Activated CD8-positive, alpha-beta memory T cell treated with anti-CD3 and anti-CD28 coated beads, Interleukin-2, amount 10 ng/mL, durations not matched to agents 7 days and 5 days (primary cell): ENCODE measurements at regions not wholly inside any gene's neighbourhood (a gene's known extent, or its start where the extent isn't known, plus 50 kb on each side); places are given as distances from the start of the nearest gene placed in this dataset.
"Not testable (repeated sequence)": the region's sequence is repeated elsewhere in the genome, so short reads cannot be mapped to it uniquely, and the experiment has no call there.

ENCODE experiments used
- ATAC-seq: fragments of 150-1000 bp; cut with Tn5 transposase; one replicate; pipeline ENCODE4 v1.10.0; 2021; ENCODE audit warnings: moderate library complexity
- CTCF ChIA-PET: fragments of 350-600 bp; sonication (Branson Sonifier 250); formaldehyde crosslinking; loops from one replicate; lab custom pipeline; 2021; ENCODE audit warnings: antibody characterized with exemption; lab: Charles Lee
- DNase-seq: peaks from one replicate; pipeline ENCODE4 v3.0.0-alpha.2; 2020
- H3K27ac Mint-ChIP-seq: one replicate; pipeline ENCODE4 v1.8.0; 2021; ENCODE audit warnings: mild to moderate bottlenecking, mixed read lengths
- H3K27me3 Mint-ChIP-seq: one replicate; pipeline ENCODE4 v1.8.0; 2021; ENCODE audit warnings: mixed read lengths
- H3K36me3 Mint-ChIP-seq: one replicate; pipeline ENCODE4 v1.8.0; 2021; ENCODE audit warnings: mild to moderate bottlenecking, mixed read lengths
- H3K4me1 Mint-ChIP-seq: one replicate; pipeline ENCODE4 v1.8.0; 2021; ENCODE audit warnings: mixed read lengths
- H3K4me3 Mint-ChIP-seq: one replicate; pipeline ENCODE4 v1.8.0; 2021; ENCODE audit warnings: mild to moderate bottlenecking, moderate library complexity, mixed read lengths
- H3K9me3 Mint-ChIP-seq: one replicate; pipeline ENCODE4 v1.8.0; 2022; ENCODE audit warnings: low read depth, mixed read lengths

DNA sequence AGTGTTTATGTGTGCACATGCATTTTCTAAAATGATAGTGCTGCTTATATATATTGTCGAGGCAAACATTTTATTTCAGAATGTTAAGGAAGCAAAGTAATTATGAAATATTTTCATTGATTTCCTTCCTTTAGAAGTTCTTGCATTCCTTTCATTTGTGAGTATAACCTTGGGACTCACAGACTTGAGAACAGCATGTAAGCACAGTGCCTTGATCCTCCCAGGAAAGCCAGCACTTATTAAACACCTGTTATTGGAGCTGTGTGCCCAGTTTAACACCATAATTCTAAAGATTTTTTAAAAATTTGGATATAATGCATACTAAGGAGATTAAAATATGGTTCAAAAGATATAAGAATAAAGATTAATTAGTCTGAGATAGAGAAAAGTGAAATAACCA lies 554.4 kb upstream of the FAM98A start:
- Mint-ChIP-seq H3K27ac (no peak overlapping the region), H3K9me3 (peaks cover 2% of the 10 kb centered on the region), H3K4me3 (no peak overlapping the region), H3K27me3 (no peaks in the 10 kb centered on the region), H3K4me1 (no peaks in the 10 kb centered on the region), H3K36me3 (no peaks in the 10 kb centered on the region)
- CTCF ChIA-PET: no interaction called here
- ATAC-seq: no peak
- no peak for DNase-seq

GRCh38 chr2:34147780-34148179 lies 548.7 kb upstream of the FAM98A start:
- Mint-ChIP-seq H3K4me3 (no peak overlapping the region), H3K4me1 (no peaks in the 10 kb centered on the region), H3K27me3 (no peaks in the 10 kb centered on the region), H3K27ac (no peak overlapping the region), H3K36me3 (no peaks in the 10 kb centered on the region), H3K9me3 (peaks cover 2% of the 10 kb centered on the region)
- ATAC-seq (no peak), DNase-seq (no peak)
- CTCF ChIA-PET: no interaction called here

DNA sequence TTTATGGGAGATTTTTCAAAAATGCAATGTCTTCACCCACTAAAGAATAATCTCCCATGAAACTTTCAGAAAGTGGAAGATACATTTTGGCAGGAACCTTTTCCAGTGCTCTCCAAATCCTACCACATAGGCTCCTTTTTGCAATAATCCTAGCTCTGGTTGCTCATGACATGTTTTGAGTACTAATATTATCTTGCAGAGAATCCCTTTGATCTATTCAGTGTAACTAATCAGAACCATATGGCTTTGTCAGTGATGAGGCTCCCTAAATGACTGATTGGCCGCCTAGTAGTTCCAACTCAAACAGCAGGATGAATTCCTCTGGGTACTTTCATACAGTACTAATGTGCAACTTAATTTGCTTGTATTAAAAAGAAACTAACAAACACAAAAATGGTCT lies 544.0 kb upstream of the FAM98A start:
- no peak overlapping the region for H3K4me3 Mint-ChIP-seq
- no peaks in the 10 kb centered on the region for H3K36me3 Mint-ChIP-seq
- CTCF ChIA-PET: no interaction called here
- no peaks in the 10 kb centered on the region for H3K9me3 Mint-ChIP-seq
- DNase-seq (no peak), ATAC-seq (no peak)
- H3K27me3 Mint-ChIP-seq: no peaks in the 10 kb centered on the region
- H3K4me1 Mint-ChIP-seq: no peaks in the 10 kb centered on the region
- H3K27ac Mint-ChIP-seq: no peak overlapping the region

DNA sequence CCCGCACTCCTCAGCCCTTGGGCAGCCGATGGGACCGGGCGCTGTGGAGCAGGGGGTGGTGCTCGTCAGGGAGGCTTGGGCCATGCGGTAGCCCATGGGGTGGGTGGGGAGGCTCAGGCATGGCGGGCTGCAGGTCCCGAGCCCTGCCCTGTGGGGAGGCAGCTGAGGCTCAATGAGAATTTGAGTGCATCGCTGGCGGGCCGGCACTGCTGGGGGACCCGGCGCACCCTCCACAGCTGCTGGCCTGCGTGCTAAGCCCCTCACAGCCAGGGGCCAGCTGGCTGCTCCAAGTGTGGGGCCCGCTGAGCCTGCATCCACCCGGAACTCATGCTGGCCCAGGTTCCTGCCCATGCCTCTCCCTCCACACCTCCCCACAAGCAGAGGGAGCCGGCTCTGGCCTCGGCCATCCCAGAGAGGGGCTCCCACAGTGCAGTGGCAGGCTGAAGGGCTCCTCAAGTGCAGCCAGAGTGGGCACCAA lies 543.5 kb upstream of the FAM98A start:
- H3K36me3 Mint-ChIP-seq, H3K4me1 Mint-ChIP-seq, H3K27me3 Mint-ChIP-seq, H3K4me3 Mint-ChIP-seq, CTCF ChIA-PET, DNase-seq, ATAC-seq, H3K27ac Mint-ChIP-seq, H3K9me3 Mint-ChIP-seq: not testable (repeated sequence)

DNA sequence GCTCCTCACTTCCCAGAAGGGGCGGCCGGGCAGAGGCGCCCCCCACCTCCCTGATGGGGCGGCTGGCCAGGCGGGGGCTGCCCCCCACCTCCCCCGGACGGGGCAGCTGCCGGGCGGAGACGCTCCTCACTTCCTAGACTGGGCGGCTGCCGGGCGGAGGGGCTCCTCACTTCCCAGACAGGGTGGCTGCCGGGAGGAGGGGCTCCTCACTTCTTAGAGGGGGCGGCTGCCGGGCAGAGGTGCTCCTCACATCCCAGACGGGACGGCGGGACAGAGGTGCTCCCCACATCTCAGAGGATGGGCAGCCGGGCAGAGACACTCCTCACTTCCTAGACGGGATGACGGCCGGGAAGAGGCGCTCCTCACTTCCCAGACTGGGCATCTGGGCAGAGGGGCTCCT lies 534.0 kb upstream of the FAM98A start:
- H3K36me3 Mint-ChIP-seq, ATAC-seq, DNase-seq, H3K27ac Mint-ChIP-seq, H3K9me3 Mint-ChIP-seq, H3K27me3 Mint-ChIP-seq, H3K4me3 Mint-ChIP-seq, H3K4me1 Mint-ChIP-seq, CTCF ChIA-PET: not testable (repeated sequence)

DNA sequence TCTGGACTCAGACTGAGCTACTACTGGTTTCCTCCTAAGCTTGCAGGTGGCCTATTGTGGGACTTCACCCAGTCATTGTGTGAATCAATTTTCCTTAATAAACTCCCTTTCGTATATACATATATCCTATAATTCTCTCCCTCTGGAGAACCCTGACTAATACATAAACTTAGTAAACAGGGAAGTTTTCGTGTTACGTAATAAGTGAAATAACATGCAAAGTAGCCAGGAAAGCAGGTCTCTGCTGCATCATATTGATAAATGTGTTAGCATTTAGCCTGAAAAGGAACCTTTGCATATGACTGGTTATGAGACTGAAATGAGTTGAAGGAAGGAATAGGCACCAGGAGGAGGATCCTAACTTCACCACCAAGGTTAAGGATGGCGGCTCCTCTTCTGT lies 527.2 kb upstream of the FAM98A start:
- H3K27ac Mint-ChIP-seq: no peak overlapping the region
- no peak overlapping the region for H3K4me3 Mint-ChIP-seq
- CTCF ChIA-PET: no interaction called here
- H3K4me1 Mint-ChIP-seq: no peaks in the 10 kb centered on the region
- DNase-seq (no peak), ATAC-seq (no peak)
- H3K9me3 Mint-ChIP-seq: peaks cover 9% of the 10 kb centered on the region
- H3K36me3 Mint-ChIP-seq: no peaks in the 10 kb centered on the region
- H3K27me3 Mint-ChIP-seq: no peaks in the 10 kb centered on the region

DNA sequence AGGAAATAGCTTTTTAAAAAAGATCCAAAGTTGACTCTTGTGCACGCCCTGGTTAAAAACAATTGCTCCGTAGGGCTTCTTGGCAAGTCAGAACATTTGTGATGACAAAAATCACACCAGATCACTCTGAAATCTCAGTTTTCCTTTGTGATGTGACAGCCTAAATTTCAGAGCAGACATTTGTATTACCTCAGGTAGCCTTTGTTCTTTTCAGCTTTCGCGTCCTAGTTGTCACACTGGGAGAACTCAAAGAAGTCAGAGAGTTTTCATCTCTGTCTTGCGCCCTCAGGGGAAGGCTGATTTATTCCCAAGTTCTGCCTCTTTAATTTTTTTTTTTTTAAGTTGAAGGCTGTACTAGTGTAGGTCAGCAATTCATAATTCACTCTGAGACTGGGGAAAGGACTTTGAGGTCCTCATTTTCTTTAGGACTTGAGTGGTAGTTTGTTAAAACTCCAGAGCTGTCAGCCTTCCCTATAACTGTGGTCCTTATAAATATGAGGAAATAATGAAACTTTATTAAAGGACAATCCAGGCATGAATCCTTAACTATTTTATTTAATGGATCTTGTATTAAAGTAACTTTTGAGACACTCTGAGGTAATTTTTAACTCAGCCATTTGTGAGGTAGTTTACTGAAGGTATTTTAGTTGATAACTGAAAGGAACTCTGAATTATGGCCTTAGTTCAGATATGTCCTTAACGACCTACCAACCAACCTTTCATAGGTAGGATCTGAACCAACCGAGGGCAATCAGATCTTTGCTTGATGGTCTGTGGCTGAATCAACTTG lies 525.1 kb upstream of the FAM98A start:
- Mint-ChIP-seq H3K4me3 (no peak overlapping the region), H3K36me3 (no peaks in the 10 kb centered on the region), H3K9me3 (peaks cover 9% of the 10 kb centered on the region), H3K27me3 (no peaks in the 10 kb centered on the region), H3K4me1 (no peaks in the 10 kb centered on the region), H3K27ac (no peak overlapping the region)
- CTCF ChIA-PET: no interaction called here
- ATAC-seq: no peak
- no peak for DNase-seq

GRCh38 chr2:34121076-34121475 lies 522.0 kb upstream of the FAM98A start:
- ATAC-seq: no peak

GRCh38 chr2:34115076-34115475 lies 516.0 kb upstream of the FAM98A start:
- no peaks in the 10 kb centered on the region for H3K36me3 Mint-ChIP-seq
- no peak overlapping the region for H3K27ac Mint-ChIP-seq
- CTCF ChIA-PET: no interaction called here

More at GRCh38 chr2:34121076-34121475, 522.0 kb upstream of the FAM98A start:
- no peaks in the 10 kb centered on the region for H3K4me1 Mint-ChIP-seq
- H3K27me3 Mint-ChIP-seq: no peaks in the 10 kb centered on the region
- H3K36me3 Mint-ChIP-seq: no peaks in the 10 kb centered on the region
- peaks cover 3% of the 10 kb centered on the region for H3K9me3 Mint-ChIP-seq
- no peak overlapping the region for H3K27ac Mint-ChIP-seq
- no peak for DNase-seq
- CTCF ChIA-PET: no interaction called here
- no peak overlapping the region for H3K4me3 Mint-ChIP-seq

DNA sequence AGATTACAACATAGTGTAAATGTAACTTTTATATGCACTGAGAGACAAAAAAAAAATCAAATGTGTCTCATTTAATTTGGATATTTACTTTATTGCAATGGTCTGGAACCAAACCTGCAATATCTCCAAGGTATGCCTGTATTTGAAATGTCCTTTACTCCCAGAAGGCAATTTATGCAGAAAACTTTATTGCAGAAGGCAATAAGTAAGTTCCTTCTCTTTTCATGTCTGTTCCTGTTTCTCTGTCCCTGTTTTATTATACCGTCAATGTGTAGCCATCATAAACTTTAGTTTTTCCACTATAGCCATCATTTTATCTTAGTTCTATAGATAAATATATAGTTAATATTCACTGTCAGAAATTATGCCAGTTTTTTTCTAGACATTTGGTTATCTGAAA lies 513.1 kb upstream of the FAM98A start:
- Mint-ChIP-seq H3K27me3 (no peaks in the 10 kb centered on the region), H3K36me3 (no peaks in the 10 kb centered on the region), H3K4me3 (no peak overlapping the region), H3K27ac (no peak overlapping the region), H3K4me1 (no peaks in the 10 kb centered on the region), H3K9me3 (no peaks in the 10 kb centered on the region)
- DNase-seq: no peak
- CTCF ChIA-PET: no interaction called here
- ATAC-seq: no peak

More at GRCh38 chr2:34115076-34115475, 516.0 kb upstream of the FAM98A start:
- no peak for ATAC-seq
- Mint-ChIP-seq H3K4me3 (no peak overlapping the region), H3K27me3 (no peaks in the 10 kb centered on the region), H3K9me3 (no peaks in the 10 kb centered on the region), H3K4me1 (no peaks in the 10 kb centered on the region)
- DNase-seq: no peak

GRCh38 chr2:34110392-34110791 lies 511.3 kb upstream of the FAM98A start:
- Mint-ChIP-seq H3K4me1 (no peaks in the 10 kb centered on the region), H3K4me3 (no peak overlapping the region), H3K27ac (no peak overlapping the region), H3K36me3 (no peaks in the 10 kb centered on the region), H3K27me3 (no peaks in the 10 kb centered on the region), H3K9me3 (no peaks in the 10 kb centered on the region)
- DNase-seq: no peak
- CTCF ChIA-PET: interaction anchor here (1.4 kb wide), 1 partner anchor 12 kb away, joined by 4 read pairs; no protein-coding TSS in a partner anchor
- ATAC-seq: no peak

DNA sequence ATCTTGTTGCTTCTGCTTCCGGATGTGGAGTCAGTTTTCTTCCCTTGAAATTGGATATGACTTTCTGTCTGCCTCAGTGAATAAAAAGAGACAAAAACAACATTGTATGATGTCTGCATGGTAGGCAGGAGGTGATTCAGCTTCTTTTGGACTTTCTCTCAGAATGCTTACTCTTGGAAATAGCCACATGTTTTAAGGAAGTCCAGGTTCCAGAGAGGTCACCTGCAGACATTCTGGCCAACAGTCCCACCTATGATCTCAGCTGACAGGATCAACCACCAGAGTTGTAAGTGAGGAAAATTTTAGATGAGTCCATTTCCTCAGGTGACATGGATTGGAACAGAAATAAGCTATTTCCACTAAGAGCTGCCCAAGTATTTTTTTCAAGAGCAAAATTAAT lies 508.7 kb upstream of the FAM98A start:
- no peak for ATAC-seq
- no peak for DNase-seq
- no peaks in the 10 kb centered on the region for H3K27me3 Mint-ChIP-seq
- no peaks in the 10 kb centered on the region for H3K36me3 Mint-ChIP-seq
- H3K4me3 Mint-ChIP-seq: no peak overlapping the region
- CTCF ChIA-PET: no interaction called here
- no peaks in the 10 kb centered on the region for H3K4me1 Mint-ChIP-seq
- no peak overlapping the region for H3K27ac Mint-ChIP-seq
- H3K9me3 Mint-ChIP-seq: no peaks in the 10 kb centered on the region

- no peaks in the 10 kb centered on the region for H3K36me3 Mint-ChIP-seq
- CTCF ChIA-PET: no interaction called here
- H3K27ac Mint-ChIP-seq: no peak overlapping the region
- no peaks in the 10 kb centered on the region for H3K4me1 Mint-ChIP-seq
- ATAC-seq: no peak
- DNase-seq: no peak
- no peaks in the 10 kb centered on the region for H3K9me3 Mint-ChIP-seq
- no peaks in the 10 kb centered on the region for H3K27me3 Mint-ChIP-seq
- no peak overlapping the region for H3K4me3 Mint-ChIP-seq
Observed at GRCh38 chr2:34105006-34105767, 506.1 kb upstream of the FAM98A start.

- no peaks in the 10 kb centered on the region for H3K9me3 Mint-ChIP-seq
- CTCF ChIA-PET: no interaction called here
- ATAC-seq (no peak), DNase-seq (no peak)
- H3K36me3 Mint-ChIP-seq: no peaks in the 10 kb centered on the region
- H3K4me3 Mint-ChIP-seq: no peak overlapping the region
- H3K4me1 Mint-ChIP-seq: no peaks in the 10 kb centered on the region
- no peak overlapping the region for H3K27ac Mint-ChIP-seq
- no peaks in the 10 kb centered on the region for H3K27me3 Mint-ChIP-seq
Observed at GRCh38 chr2:34104601-34105000, 505.5 kb upstream of the FAM98A start.
